ENCODE measurements at regions not wholly inside any gene's neighbourhood (a gene's known extent, or its start where the extent isn't known, plus 50 kb on each side); places are given as distances from the start of the nearest gene placed in this dataset.

GRCh38 chr7:35968140-35968940, 167.5 kb downstream of the SEPTIN7 start:
- no peak overlapping the region for H3K4me2 ChIP-seq (ENCODE audit: low read depth, low read length)
- no peaks in the 10 kb centered on the region for H4K20me1 ChIP-seq (ENCODE audit: insufficient read depth, low read length)
- intact Hi-C loops (cut with micrococcal nuclease) (no loop called here), dilution Hi-C loops (cut with HindIII; ENCODE audit: low sequenced_read_pairs, unreplicated experiment) (no loop called here), in situ Hi-C loops (cut with MboI; ENCODE audit: low sequenced_read_pairs) (no loop called here)
- no peak overlapping the region for H2AK5ac ChIP-seq (ENCODE audit: low read depth, low read length)
- no peak overlapping the region for H3K9ac ChIP-seq (ENCODE audit: low read depth, low read length)
- no peak overlapping the region for H2BK20ac ChIP-seq (ENCODE audit: low read depth, low read length)
- POLR2A ChIA-PET (ENCODE audit: unreplicated experiment) = no interaction called here
- no peaks in the 10 kb centered on the region for H3K9me1 ChIP-seq (ENCODE audit: insufficient read depth, low read length)
- no peak overlapping the region for H4K91ac ChIP-seq (ENCODE audit: insufficient read depth, low read depth, low read length)
- CTCF ChIA-PET = no interaction called here
- no peak overlapping the region for H2BK120ac ChIP-seq (ENCODE audit: low read depth, low read length)
- no peaks in the 10 kb centered on the region for H3K36me3 ChIP-seq (ENCODE audit: control insufficient read depth, insufficient read depth, low read length)
- no peaks in the 10 kb centered on the region for H3K9me3 ChIP-seq (ENCODE audit: control insufficient read depth, insufficient read depth, low read length)
- H4K8ac ChIP-seq (ENCODE audit: low read depth in 2 of 2, low read length in 2 of 2) = no peak overlapping the region
- 85% methylated on average over 15 of the region's 40 CpGs; no CpG with 5 or more reads in 1 of the 2 experiments for WGBS, 2 experiments (ENCODE audit: extremely low coverage in 2 of 2, insufficient read length in 1 of 2)
- H3K4ac ChIP-seq (ENCODE audit: low read depth, low read length) = no peak overlapping the region
- no peak overlapping the region for H2AFZ ChIP-seq (replicated peaks; ENCODE audit: low read length, poor library complexity)
- BruUV-seq (replicated peaks) = no TSS peak
- no peak overlapping the region for H3K56ac ChIP-seq (ENCODE audit: extremely low read depth, insufficient read depth, low read length)
- no peak overlapping the region for H3K23ac ChIP-seq (ENCODE audit: low read depth, low read length)
- no peak for ATAC-seq (ENCODE audit: low read depth)
- H3K27me3 ChIP-seq (ENCODE audit: control insufficient read depth, insufficient read depth, low read length) = peaks cover 8% of the 10 kb centered on the region
- no peak overlapping the region for H3K27ac ChIP-seq (ENCODE audit: insufficient read depth, low read length)
- H3K18ac ChIP-seq (ENCODE audit: low read depth, low read length) = no peak overlapping the region
- H3K14ac ChIP-seq (replicated peaks; ENCODE audit: low read depth, low read length) = no peak overlapping the region
- no peak overlapping the region for H2BK15ac ChIP-seq (ENCODE audit: low read depth, low read length)
- no peak overlapping the region for H4K5ac ChIP-seq (ENCODE audit: low read depth, low read length)
- no peak overlapping the region for H2BK5ac ChIP-seq (ENCODE audit: low read depth, low read length, poor library complexity, severe bottlenecking)
- no peaks in the 10 kb centered on the region for H3K79me1 ChIP-seq (ENCODE audit: low read depth in 1 of 2, low read length in 2 of 2)
- no peak overlapping the region for H3K4me3 ChIP-seq (ENCODE audit: insufficient read depth, low read depth, low read length)
- no peak for TF ChIP-seq POLR2A (IDR thresholded peaks at IDR 0.05; ENCODE audit: low read depth, low read length)
- no peak for TF ChIP-seq NFE2L2 (IDR thresholded peaks at IDR 0.05; ENCODE audit: low read depth, low read length)
- no peak for TF ChIP-seq RCOR1 (IDR thresholded peaks at IDR 0.05; ENCODE audit: insufficient replicate concordance, low read length)
- TF ChIP-seq USF2 (IDR thresholded peaks at IDR 0.05; ENCODE audit: low read depth, low read length) = no peak
- no peak for TF ChIP-seq SMC3 (IDR thresholded peaks at IDR 0.05; ENCODE audit: low read depth, low read length)
- TF ChIP-seq MXI1 (IDR thresholded peaks at IDR 0.05; ENCODE audit: borderline replicate concordance, low read depth, low read length) = no peak
- no peak for TF ChIP-seq RAD21 (IDR thresholded peaks at IDR 0.05; ENCODE audit: low read length)
- no peak for TF ChIP-seq ELK1 (IDR thresholded peaks at IDR 0.05; ENCODE audit: borderline replicate concordance, low read depth, low read length)
- TF ChIP-seq CHD1 (IDR thresholded peaks at IDR 0.05; ENCODE audit: low read depth, low read length) = no peak
- H3K4me1 ChIP-seq (ENCODE audit: control insufficient read depth, insufficient read depth, low read length) = no peaks in the 10 kb centered on the region; the same call in 1 of the 2 replicates
- H2AK9ac ChIP-seq (replicated peaks; ENCODE audit: low read depth, low read length, poor library complexity) = no peak overlapping the region
- DNase-seq = no peak
